Testis (tissue), 2 donors: ENCODE measurements at regions not wholly inside any gene's neighbourhood (a gene's known extent, or its start where the extent isn't known, plus 50 kb on each side); places are given as distances from the start of the nearest gene placed in this dataset.

Source experiments
- DNase-seq: peaks from one replicate; pipeline ENCODE4 v3.0.0-alpha.2; 2019
- H3K27ac ChIP-seq, 2 donors: fragments of 200-600 bp; sonication (generic); one replicate each; pipeline ENCODE4 v1.5.1; 2019
- H3K27me3 ChIP-seq: fragments of 200-600 bp; sonication (generic); one replicate; pipeline ENCODE4 v1.5.1; 2019
- H3K36me3 ChIP-seq: fragments of 200-600 bp; sonication (generic); one replicate; pipeline ENCODE4 v1.5.1; 2017; ENCODE audit warnings: low read depth; ENCODE audit errors: missing control alignments
- H3K4me1 ChIP-seq: fragments of 200-600 bp; sonication (generic); one replicate; pipeline ENCODE4 v1.5.1; 2019
- H3K4me3 ChIP-seq, 2 donors: fragments of 200-600 bp; sonication (generic); one replicate each; pipeline ENCODE4 v1.5.1; 2017 to 2019
- H3K9me3 ChIP-seq: fragments of 200-600 bp; sonication (generic); one replicate; pipeline ENCODE4 v1.5.1; 2017
- CTCF ChIP-seq, 3 experiments: fragments of 450-650 bp in 2 of 3; fragments of 200-600 bp in 1 of 3; sonication (generic) in 1 of 3; IDR thresholded peaks; one replicate each; pipeline ENCODE4 v1.5.1; 2016 to 2019; ENCODE audit warnings: antibody characterized with exemption in 3 of 3, mild to moderate bottlenecking in 2 of 3, moderate library complexity in 1 of 3
- POLR2A ChIP-seq: fragments of 450-650 bp; IDR thresholded peaks from one replicate; pipeline ENCODE4 v1.6.1; 2017; ENCODE audit warnings: antibody characterized with exemption, mild to moderate bottlenecking, moderate library complexity
- WGBS, 2 donors: methylation state at CpG; one replicate each; pipeline ENCODE4 v1.1.5; 2018; 5-methylcytosine and 5-hydroxymethylcytosine counted together
- intact Hi-C: fragments of 100-400 bp; cut with DNase I; formaldehyde crosslinking; loops from one replicate; pipeline ENCODE4 v1.15.1; 2023; ENCODE audit warnings: low total_unique reads

GRCh38 chr1:102186536-102186935, 189.8 kb upstream of the OLFM3 start:
- Histone ChIP-seq H3K4me1 (no peaks in the 10 kb centered on the region), H3K36me3 (no peaks in the 10 kb centered on the region), H3K9me3 (no peaks in the 10 kb centered on the region), H3K4me3 (no peak overlapping the region), H3K27ac (no peak overlapping the region), H3K27me3 (no peaks in the 10 kb centered on the region)
- DNase-seq: no peak
- intact Hi-C loops: no loop called here
- WGBS, 2 donors: 62 to 72% methylated on average over 2 of the region's 2 CpGs
- TF ChIP-seq POLR2A: no peak
- TF ChIP-seq CTCF (IDR thresholded peaks at IDR 0.05): no peak

GRCh38 chr1:102185260-102185659, 188.5 kb upstream of the OLFM3 start:
- Histone ChIP-seq H3K27ac (no peak overlapping the region), H3K9me3 (no peaks in the 10 kb centered on the region), H3K4me3 (no peak overlapping the region), H3K4me1 (no peaks in the 10 kb centered on the region), H3K36me3 (no peaks in the 10 kb centered on the region), H3K27me3 (no peaks in the 10 kb centered on the region)
- intact Hi-C loops: no loop called here
- 61 to 65% methylated on average over 1 of the region's 1 CpG for WGBS, 2 donors
- TF ChIP-seq POLR2A (no peak), CTCF (IDR thresholded peaks at IDR 0.05) (no peak)
- DNase-seq: no peak

- intact Hi-C loops: no loop called here
- TF ChIP-seq POLR2A (no peak), CTCF (IDR thresholded peaks at IDR 0.05) (no peak)
- no peaks in the 10 kb centered on the region for H3K9me3 ChIP-seq
- no peak for DNase-seq
- no peak overlapping the region for H3K27ac ChIP-seq
- no peaks in the 10 kb centered on the region for H3K4me1 ChIP-seq
- H3K4me3 ChIP-seq: no peak overlapping the region
- no peaks in the 10 kb centered on the region for H3K36me3 ChIP-seq
- no peaks in the 10 kb centered on the region for H3K27me3 ChIP-seq
Observed at GRCh38 chr1:102184477-102184876, 187.8 kb upstream of the OLFM3 start.

- TF ChIP-seq CTCF (IDR thresholded peaks at IDR 0.05): no peak
- TF ChIP-seq POLR2A: no peak
- Histone ChIP-seq H3K9me3 (no peaks in the 10 kb centered on the region), H3K27me3 (no peaks in the 10 kb centered on the region), H3K4me1 (no peaks in the 10 kb centered on the region), H3K27ac (no peak overlapping the region), H3K4me3 (no peak overlapping the region), H3K36me3 (no peaks in the 10 kb centered on the region)
- intact Hi-C loops: no loop called here
- no peak for DNase-seq
- WGBS, 2 donors: 64 to 65% methylated on average over 2 of the region's 2 CpGs
Observed at GRCh38 chr1:102183711-102184110, 187.0 kb upstream of the OLFM3 start.

- Histone ChIP-seq H3K27me3 (no peaks in the 10 kb centered on the region), H3K4me1 (no peaks in the 10 kb centered on the region), H3K27ac (no peak overlapping the region), H3K9me3 (no peaks in the 10 kb centered on the region), H3K4me3 (no peak overlapping the region), H3K36me3 (no peaks in the 10 kb centered on the region)
- no peak for DNase-seq
- intact Hi-C loops: no loop called here
- 80 to 88% methylated on average over 5 of the region's 5 CpGs for WGBS, 2 donors
- no peak for TF ChIP-seq POLR2A
- TF ChIP-seq CTCF (IDR thresholded peaks at IDR 0.05): no peak
Observed at GRCh38 chr1:102182603-102183260, 186.0 kb upstream of the OLFM3 start.
